ENCODE measurements at regions not wholly inside any gene's neighbourhood (a gene's known extent, or its start where the extent isn't known, plus 50 kb on each side); places are given as distances from the start of the nearest gene placed in this dataset.
"Not testable (repeated sequence)": the region's sequence is repeated elsewhere in the genome, so short reads cannot be mapped to it uniquely, and the experiment has no call there.

DNA sequence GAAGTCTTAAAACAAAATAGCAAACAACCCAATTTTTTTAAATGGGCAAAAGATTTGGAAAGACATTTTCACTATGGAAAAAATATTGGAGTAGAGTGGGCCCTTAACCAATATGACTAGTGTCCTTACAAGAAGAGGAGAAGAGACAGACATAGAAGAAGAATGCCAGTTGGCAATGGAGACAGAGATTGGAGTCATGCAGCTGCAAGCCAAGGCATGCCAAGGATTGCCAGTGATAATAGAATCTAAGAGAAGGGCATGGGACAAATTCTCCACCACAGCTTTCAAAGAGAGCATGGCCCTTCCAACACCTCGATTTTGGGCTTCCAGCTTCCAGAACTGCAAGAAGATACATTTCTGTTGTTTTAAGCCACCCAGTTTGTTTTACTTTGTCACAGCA, 92.7 kb downstream of the RGS2 start:
- DNase-seq, result no peak
- in situ Hi-C loops (cut with HindIII; ENCODE audit: low pct_ligation_motif_present, low pct_unique_long_range_greater_than_20kb, low sequenced_read_pairs), result no loop called here

DNA sequence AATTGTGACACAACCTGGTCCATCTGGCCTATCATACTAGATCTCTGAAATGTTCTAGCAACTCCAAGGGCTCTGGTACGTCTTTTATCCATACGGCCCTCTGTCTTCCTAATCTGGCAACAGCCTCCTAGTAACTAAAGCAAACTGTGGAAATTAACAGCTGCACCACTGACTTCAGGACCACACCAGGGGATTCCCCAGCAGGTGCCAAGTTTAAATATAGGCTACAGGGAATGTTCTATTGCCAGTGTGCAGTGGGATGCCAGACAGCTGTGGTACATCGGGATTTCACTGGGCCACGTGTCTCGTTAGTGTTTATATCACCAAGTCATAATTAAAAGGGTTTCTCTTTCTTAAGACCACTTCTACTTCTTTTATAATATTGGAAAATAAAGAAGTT, 94.3 kb downstream of the RGS2 start:
- in situ Hi-C loops (cut with HindIII; ENCODE audit: low pct_ligation_motif_present, low pct_unique_long_range_greater_than_20kb, low sequenced_read_pairs), result no loop called here
- DNase-seq, result no peak

DNA sequence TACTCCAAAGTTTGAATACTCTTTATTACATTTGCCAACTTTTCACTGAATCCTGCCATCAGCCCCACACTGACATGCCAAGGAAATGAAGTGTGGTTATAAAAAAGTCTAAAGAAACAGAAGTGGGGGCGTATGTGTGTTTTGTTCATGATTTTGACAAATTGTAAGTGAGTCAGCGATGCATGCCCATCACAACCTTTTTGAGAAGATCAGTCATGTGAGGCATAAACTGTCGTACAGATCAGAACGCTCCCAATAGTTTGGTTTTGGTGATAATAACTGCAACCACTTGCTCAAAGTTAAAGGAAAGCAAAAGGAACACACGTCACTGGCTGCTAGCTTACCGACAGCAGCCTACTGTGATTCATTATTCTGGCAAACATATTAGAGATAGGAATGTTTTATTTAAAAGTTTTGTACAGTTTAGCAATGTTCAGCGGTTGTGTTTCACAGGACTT, 95.6 kb downstream of the RGS2 start:
- peak; percentile 51 for DNase-seq
- in situ Hi-C loops (cut with HindIII; ENCODE audit: low pct_ligation_motif_present, low pct_unique_long_range_greater_than_20kb, low sequenced_read_pairs), result no loop called here

DNA sequence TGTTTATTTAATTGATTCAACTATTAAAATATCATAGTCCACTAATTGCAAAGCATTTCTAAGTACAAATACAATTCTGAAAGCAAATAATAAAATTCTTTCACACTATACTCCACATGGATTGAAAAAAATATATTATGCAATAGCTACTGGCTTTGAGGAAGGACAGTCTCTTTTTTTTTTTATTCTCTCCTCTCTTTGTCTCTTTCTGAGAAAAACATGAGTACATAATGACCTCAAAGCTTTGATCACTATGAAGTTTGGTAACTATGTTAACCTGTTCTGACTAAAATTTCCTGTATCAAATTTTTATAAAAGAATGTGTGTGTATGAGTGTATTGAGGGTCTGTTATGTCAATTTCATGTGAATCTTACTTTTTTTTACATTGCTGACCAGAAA, 96.2 kb downstream of the RGS2 start:
- in situ Hi-C loops (cut with HindIII; ENCODE audit: low pct_ligation_motif_present, low pct_unique_long_range_greater_than_20kb, low sequenced_read_pairs), result no loop called here
- DNase-seq, result no peak

DNA sequence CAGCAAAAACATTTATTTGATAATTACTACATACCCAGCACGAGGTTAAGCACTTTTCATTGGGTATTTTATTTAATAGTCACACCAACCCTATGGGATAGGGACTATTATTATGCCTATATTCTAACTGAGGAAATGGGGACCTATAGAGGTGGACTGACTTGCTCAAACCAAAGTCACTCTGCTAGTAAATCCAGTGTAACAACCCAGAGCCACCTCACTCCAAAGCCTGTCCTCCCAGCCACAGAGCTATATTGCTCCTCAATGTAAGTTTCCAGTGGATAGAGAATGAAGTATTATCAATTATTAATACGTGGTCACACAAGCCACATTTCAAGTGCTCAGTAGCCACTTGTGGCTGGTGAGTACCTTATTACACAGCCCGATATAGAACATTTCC, 97.5 kb downstream of the RGS2 start:
- in situ Hi-C loops (cut with HindIII; ENCODE audit: low pct_ligation_motif_present, low pct_unique_long_range_greater_than_20kb, low sequenced_read_pairs), result no loop called here
- DNase-seq, result peak; percentile 13

DNA sequence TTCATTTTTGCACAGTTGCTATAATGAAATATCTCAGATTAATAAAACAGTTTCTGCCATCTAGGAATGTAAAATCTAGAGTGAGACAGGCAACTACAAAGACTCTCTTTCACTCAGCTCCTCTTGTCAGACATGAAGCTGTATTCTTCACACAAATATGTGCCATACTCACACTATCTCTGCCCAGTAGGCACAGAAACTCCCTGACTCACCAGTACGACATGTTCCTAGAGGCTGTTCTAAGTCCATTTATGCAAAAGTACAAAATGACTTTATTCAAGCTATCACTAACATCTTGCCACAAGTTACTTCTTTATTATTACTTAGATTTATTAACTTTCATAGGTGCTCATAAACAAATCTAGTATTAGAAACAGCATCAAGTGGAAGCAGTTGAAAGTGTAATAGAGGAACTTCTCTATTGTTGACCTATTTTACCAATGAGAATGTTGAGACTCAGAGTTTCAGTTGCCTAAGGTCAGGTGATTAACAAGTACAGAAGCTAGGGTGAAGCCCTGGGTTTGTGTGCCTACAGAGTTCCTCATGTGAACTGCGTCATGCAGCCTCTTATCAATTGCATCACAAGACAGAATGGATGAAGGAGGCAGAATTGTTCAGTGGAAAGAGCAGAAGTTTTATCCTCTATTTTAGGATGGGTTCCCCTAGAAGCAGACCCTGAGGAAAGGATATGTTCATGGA, 98.9 kb downstream of the RGS2 start:
- in situ Hi-C loops (cut with HindIII; ENCODE audit: low pct_ligation_motif_present, low pct_unique_long_range_greater_than_20kb, low sequenced_read_pairs), result no loop called here
- no peak for DNase-seq

DNA sequence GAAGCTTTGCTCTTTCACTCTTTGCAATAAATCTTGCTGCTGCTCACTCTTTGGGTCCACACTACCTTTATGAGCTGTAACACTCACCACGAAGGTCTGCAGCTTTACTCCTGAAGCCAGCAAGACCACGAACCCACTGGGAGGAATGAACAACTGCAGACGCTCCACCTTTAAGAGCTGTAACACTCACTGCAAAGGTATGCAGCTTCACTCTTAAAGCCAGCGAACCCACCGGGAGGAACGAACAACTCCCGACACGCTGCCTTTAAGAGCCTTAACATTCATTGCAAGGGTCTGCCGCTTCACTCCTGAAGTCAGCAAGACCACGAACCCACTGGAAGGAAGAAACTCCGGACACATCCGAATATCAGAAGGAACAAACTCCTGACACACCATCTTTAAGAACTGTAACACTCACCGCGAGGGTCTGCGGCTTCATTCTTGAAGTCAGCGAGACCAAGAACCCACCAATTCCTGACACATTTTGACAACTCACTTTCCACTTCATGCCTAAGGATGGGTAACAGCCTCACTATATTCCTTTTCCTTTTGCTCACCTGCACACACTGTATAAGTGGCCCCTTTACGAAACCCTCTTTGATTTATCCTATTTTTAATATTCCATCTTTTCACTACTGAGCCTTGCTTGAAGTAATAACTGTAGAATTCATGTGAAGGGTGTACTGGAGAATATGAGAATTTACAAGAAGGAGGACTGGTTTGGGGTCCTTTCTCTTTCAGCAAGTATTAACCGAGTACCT, 103.2 kb downstream of the RGS2 start:
- in situ Hi-C loops (cut with HindIII; ENCODE audit: low pct_ligation_motif_present, low pct_unique_long_range_greater_than_20kb, low sequenced_read_pairs); DNase-seq: not testable (repeated sequence)

DNA sequence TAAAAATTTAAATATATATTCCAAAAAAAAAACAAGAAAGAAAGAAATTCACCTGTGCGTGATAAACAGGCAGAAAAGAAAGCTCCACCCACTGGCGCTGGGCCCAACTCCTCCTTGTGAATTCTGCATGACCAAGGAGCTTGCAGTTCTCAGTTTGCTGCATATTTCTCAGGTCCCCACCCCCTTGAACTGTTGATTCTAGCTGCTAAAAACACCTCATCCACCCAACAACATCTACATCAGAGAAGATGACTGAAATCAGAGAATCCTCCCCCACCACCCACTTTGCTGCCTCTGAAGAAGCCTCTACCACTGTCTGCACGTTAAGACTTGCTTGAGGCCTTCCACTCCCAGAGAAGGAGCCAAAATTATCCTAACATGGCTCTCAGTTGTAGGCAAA, 104.8 kb downstream of the RGS2 start:
- in situ Hi-C loops (cut with HindIII; ENCODE audit: low pct_ligation_motif_present, low pct_unique_long_range_greater_than_20kb, low sequenced_read_pairs), result no loop called here
- DNase-seq, result no peak

DNA sequence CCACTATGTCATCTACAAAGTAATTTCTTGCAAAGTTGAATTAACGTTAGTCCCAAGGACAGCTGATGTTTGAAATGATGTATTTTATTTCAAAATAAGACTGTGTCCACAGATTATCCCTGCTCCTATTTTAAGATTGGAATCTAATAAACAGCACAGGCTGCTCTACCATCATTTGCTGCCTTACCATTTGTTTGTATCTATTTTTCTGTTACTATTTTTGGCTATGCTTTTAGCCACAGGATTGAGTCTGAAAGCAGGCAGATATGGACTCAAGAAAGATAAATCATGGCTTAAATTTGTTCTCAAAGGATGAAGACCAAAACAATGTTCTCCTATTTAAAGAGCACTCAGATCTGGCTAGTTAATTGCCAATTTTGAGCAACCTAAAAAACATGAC, 105.3 kb downstream of the RGS2 start:
- no peak for DNase-seq
- in situ Hi-C loops (cut with HindIII; ENCODE audit: low pct_ligation_motif_present, low pct_unique_long_range_greater_than_20kb, low sequenced_read_pairs), result no loop called here

DNA sequence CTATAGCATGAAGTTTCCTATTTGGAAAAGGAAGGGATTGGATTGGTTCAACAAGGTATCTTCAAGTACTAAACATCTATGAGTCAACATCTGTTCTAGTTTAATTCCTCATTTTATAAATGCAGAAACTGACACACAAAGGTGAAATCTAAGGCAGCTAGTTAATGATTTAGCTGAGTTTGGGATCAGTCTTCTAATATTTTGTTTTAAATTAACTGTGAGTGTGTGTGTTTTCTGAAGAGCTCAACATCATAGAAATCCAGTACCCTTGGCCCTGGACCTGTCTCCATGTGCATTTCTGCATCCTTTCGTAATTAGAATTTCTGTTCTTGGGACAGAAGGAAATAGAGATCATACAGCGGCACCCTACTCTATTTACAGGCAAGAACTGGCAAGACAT, 105.9 kb downstream of the RGS2 start:
- peak; percentile 10 for DNase-seq
- in situ Hi-C loops (cut with HindIII; ENCODE audit: low pct_ligation_motif_present, low pct_unique_long_range_greater_than_20kb, low sequenced_read_pairs), result no loop called here

DNA sequence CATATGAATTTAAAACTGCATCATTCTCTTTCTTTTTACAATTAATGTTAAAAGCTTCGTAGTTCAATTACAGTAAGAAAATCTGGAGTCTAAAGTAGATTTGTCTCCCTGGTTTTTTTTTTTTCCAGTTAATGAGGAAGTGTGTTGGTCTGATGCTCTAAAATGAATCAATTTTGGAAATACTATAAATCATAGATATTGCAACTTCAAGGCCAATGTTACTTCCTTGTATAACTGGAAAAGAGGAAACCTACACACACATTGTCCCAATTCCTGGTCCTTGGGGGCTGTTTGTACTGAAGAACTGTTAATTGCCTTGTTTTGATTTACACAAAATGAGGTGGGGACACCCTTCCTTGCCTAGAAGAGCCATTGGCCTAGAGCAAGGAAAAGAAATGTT, 107.2 kb downstream of the RGS2 start:
- no peak for DNase-seq
- in situ Hi-C loops (cut with HindIII; ENCODE audit: low pct_ligation_motif_present, low pct_unique_long_range_greater_than_20kb, low sequenced_read_pairs), result no loop called here

DNA sequence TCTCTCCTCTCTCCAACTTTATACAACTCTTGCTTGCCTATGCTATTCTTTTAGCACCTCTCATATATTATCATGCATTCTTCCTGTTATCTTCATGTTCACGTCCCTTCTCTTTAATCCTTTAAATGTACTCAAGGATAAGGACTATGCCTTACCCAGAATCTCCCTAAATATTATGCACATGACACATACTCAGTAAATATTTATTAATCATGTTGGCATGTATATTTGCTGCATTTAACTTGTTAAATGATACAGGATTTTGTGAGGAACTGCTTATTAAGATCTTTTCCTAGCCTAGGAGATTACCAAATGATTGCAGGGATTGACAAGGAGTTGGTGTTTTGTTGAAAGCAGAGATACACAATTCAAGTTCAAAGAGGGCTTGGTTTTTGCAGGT, 109.4 kb downstream of the RGS2 start:
- no peak for DNase-seq
- in situ Hi-C loops (cut with HindIII; ENCODE audit: low pct_ligation_motif_present, low pct_unique_long_range_greater_than_20kb, low sequenced_read_pairs), result no loop called here

DNA sequence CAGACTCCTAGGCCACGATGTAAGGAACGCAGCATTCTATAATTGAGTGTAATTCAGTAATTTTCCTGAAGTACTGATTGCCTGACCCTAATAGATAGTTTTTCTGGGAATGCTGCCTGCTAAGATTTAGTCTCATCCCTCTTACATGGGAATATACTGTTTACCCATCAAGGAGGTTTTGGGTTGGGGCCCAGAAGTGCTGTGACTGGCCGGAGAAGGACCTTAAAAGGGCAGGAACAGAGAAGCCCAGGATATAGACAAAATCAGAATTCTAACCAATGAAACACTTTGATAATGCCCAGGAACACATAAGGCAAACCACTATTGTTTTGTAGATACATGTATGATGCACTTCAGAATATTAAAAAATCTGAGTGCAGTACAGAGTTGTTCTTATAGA, 111.6 kb downstream of the RGS2 start:
- DNase-seq, result no peak
- in situ Hi-C loops (cut with HindIII; ENCODE audit: low pct_ligation_motif_present, low pct_unique_long_range_greater_than_20kb, low sequenced_read_pairs), result no loop called here

DNA sequence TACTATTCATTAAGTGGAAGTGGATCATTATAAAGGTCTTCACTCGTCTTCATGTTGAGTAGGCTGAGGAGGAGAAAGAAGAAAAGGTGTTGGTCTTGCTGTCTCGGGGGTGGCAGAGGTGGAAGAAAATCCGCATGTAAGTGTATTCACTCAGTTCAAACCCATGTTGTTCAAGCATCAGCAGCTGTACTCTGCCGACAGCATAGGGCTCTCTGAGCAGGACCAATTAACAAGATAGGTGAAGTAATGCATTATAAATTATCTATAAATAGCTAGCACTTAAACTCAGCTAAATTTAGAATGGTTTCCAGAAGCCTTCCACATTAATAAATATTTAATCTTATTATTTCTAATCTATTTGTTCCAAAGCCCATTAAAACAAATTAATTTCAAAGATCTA, 116.8 kb downstream of the RGS2 start:
- DNase-seq, result no peak
- in situ Hi-C loops (cut with HindIII; ENCODE audit: low pct_ligation_motif_present, low pct_unique_long_range_greater_than_20kb, low sequenced_read_pairs), result no loop called here

DNA sequence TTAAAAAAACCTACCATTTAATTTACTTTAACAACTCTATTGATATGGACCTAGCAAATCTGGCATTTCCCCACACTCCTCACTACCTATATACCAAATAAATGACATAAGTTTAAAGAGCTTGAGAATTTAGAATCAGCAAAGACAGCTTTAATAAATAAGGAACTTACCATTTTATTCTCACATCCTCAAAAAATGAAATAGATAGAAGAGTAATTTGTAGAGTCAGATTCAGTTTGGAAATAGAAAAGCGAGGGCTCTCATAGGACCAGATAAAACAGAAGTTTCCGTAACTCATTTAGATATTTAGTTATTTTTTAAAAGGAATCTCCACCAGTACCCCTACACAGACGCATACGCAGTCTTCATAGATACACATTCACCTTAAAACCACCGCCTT, 117.9 kb downstream of the RGS2 start:
- in situ Hi-C loops (cut with HindIII; ENCODE audit: low pct_ligation_motif_present, low pct_unique_long_range_greater_than_20kb, low sequenced_read_pairs), result no loop called here
- DNase-seq, result no peak

DNA sequence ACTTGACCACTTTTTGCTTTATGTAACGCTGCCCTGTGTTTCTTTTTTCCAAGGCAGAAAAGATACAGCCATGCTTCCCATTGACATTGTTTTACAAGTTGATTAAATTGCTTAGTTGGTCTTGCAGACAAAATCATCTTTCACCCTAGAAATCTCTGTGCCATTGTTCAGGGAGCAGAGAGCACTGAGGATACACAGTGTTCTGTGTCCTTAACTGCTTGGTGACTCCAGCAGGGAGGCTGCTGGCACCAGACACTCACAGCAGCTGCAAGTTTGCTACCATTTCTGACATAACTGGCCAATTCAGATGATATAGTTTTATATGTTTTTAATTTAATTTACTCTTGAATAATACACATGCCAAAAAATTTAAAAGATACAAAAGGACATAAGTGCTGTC, 118.7 kb downstream of the RGS2 start:
- no peak for DNase-seq
- in situ Hi-C loops (cut with HindIII; ENCODE audit: low pct_ligation_motif_present, low pct_unique_long_range_greater_than_20kb, low sequenced_read_pairs), result no loop called here

DNA sequence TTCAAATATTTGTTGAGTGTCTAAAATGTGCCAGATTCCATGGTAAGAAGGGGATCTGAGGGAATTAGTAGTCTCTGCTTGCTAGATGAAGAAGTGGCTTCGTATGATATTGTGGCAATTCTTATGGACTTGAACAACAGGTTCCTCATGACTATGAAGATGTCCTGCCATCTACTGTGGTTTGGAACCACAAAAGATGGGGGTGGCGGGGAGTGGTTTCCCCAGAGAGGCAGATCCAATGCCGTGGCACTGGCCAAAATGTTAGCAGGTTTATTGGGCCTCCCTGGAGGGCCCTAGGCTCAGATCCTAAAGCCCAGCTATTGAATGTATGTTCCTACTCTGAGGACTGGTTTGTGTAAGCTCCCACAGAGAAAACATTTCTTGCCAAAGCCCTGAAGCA, 120.8 kb downstream of the RGS2 start:
- DNase-seq, result no peak
- in situ Hi-C loops (cut with HindIII; ENCODE audit: low pct_ligation_motif_present, low pct_unique_long_range_greater_than_20kb, low sequenced_read_pairs), result no loop called here

DNA sequence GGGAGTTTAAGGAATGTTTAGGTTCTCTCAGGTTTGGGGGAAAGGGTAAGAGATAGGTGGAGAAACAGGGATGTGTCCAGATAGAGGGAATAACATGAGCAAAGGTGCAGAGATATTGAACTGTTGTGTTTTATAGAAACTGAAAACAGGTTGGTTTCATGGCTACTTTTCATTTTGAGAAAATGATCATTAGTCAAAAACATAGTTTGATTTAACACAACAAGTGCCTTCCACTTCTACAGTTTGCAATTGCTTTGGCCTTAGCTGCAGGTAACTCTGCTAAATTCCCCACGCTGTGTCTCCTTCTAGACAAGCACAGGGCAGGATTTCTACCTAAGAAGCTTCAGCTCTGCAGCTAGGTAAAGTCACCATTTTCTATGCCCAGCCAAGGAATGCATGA, 124.9 kb downstream of the RGS2 start:
- DNase-seq, result no peak

DNA sequence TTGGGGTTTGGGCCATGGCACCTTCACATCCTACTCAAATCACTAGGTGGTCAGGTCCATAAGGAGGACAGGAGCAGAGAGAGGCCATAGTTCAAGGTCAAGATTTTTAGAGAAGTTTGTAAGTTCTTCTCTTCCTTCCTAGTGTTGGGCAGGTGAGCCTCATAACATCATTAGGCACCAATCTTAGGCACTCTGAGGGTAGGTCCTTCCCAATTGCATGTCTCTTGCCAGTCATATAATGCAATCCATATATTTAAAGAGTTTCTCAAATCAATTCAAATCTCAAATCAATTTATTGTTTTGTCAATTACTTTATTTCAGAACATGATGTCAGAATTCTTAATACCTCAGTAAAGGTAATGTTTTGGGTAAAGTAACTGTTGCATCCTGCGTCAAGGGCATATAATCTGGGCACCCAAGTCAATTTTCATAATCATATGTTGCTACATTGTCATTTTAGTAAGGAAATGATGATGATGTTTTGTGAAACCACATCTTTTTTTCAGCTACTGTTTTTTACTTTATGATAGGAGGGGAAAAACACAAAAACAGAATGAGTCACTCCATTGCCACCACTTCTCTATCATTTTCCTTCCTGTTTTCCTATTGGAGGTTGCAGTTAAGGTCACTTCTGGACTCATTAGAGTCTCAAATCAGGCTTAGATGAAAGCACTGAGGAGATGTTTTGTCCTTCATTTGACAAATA, 122.7 kb downstream of the UCHL5 start:
- in situ Hi-C loops (cut with HindIII; ENCODE audit: low pct_ligation_motif_present, low pct_unique_long_range_greater_than_20kb, low sequenced_read_pairs), result no loop called here
- DNase-seq, result no peak

More for the DNA sequence above, 124.9 kb downstream of the RGS2 start:
- in situ Hi-C loops (cut with HindIII; ENCODE audit: low pct_ligation_motif_present, low pct_unique_long_range_greater_than_20kb, low sequenced_read_pairs), result no loop called here

DNA sequence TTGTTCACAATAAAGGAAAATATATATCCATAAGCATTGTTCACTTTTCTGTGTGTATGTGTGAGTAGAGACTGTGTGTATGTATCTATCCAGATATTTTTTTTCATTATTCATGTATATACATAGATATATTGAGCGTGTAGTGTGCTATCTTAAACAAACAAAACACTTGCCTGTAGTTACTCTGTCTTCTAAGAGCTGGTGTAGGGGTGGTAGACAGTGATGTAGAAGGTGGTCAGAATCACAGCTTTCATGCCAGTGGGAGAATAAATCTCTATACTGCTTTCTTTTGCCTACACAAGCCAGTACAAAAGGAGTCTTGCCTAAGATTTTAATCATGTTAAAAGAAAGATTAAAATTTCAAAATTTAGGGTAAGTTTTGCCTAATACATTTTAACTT, 122.0 kb downstream of the UCHL5 start:
- DNase-seq, result no peak
- in situ Hi-C loops (cut with HindIII; ENCODE audit: low pct_ligation_motif_present, low pct_unique_long_range_greater_than_20kb, low sequenced_read_pairs), result no loop called here

Data from ACHN (cell line).